ENCODE measurements at regions not wholly inside any gene's neighbourhood (a gene's known extent, or its start where the extent isn't known, plus 50 kb on each side); places are given as distances from the start of the nearest gene placed in this dataset.
"Not testable (repeated sequence)": the region's sequence is repeated elsewhere in the genome, so short reads cannot be mapped to it uniquely, and the experiment has no call there.

- DNase-seq (ENCODE audit: low read depth) = not testable (repeated sequence)
Measured at GRCh38 chr16:29258946-29259634, 147.4 kb downstream of the NPIPB11 start.

GRCh38 chr16:29257419-29258336 is 148.8 kb downstream of the NPIPB11 start:
- DNase-seq (ENCODE audit: low read depth) = not testable (repeated sequence)

GRCh38 chr16:29256501-29256981 is 150.0 kb downstream of the NPIPB11 start:
- no peak for DNase-seq (ENCODE audit: low read depth)

GRCh38 chr16:29255957-29256356 is 150.6 kb downstream of the NPIPB11 start:
- not testable (repeated sequence) for DNase-seq (ENCODE audit: low read depth)

- not testable (repeated sequence) for DNase-seq (ENCODE audit: low read depth)
Measured at GRCh38 chr16:29255496-29255796, 151.1 kb downstream of the NPIPB11 start.

- DNase-seq (ENCODE audit: low read depth) = no peak
Measured at GRCh38 chr16:29254676-29255495, 151.6 kb downstream of the NPIPB11 start.

GRCh38 chr16:29253716-29254590 is 152.6 kb downstream of the NPIPB11 start:
- not testable (repeated sequence) for DNase-seq (ENCODE audit: low read depth)

- not testable (repeated sequence) for DNase-seq (ENCODE audit: low read depth)
Measured at GRCh38 chr16:29253066-29253590, 153.4 kb downstream of the NPIPB11 start.

GRCh38 chr16:29252311-29252710 is 154.2 kb downstream of the NPIPB11 start:
- DNase-seq (ENCODE audit: low read depth) = not testable (repeated sequence)

- DNase-seq (ENCODE audit: low read depth) = not testable (repeated sequence)
Measured at GRCh38 chr16:29251571-29252011, 154.9 kb downstream of the NPIPB11 start.

- not testable (repeated sequence) for DNase-seq (ENCODE audit: low read depth)
Measured at GRCh38 chr16:29250923-29251434, 155.5 kb downstream of the NPIPB11 start.

- not testable (repeated sequence) for DNase-seq (ENCODE audit: low read depth)
Measured at GRCh38 chr16:29250469-29250868, 156.0 kb downstream of the NPIPB11 start.

- DNase-seq (ENCODE audit: low read depth) = not testable (repeated sequence)
Measured at GRCh38 chr16:29248940-29249318, 157.6 kb downstream of the NPIPB11 start.

- not testable (repeated sequence) for DNase-seq (ENCODE audit: low read depth)
Measured at GRCh38 chr16:29248306-29248939, 158.1 kb downstream of the NPIPB11 start.

- DNase-seq (ENCODE audit: low read depth) = not testable (repeated sequence)
Measured at GRCh38 chr16:29246091-29246490, 160.4 kb downstream of the NPIPB11 start.

GRCh38 chr16:29237971-29238370 is 168.5 kb downstream of the NPIPB11 start:
- DNase-seq (ENCODE audit: low read depth) = no peak

GRCh38 chr16:29237495-29237894 is 169.0 kb downstream of the NPIPB11 start:
- not testable (repeated sequence) for DNase-seq (ENCODE audit: low read depth)

- not testable (repeated sequence) for DNase-seq (ENCODE audit: low read depth)
Measured at GRCh38 chr16:29237023-29237422, 169.5 kb downstream of the NPIPB11 start.

GRCh38 chr16:29235836-29236370 is 170.6 kb downstream of the NPIPB11 start:
- not testable (repeated sequence) for DNase-seq (ENCODE audit: low read depth)

Data from renal cortical epithelial cell (primary cell).